Sigmoid colon (tissue), 6 donors: ENCODE measurements at regions not wholly inside any gene's neighbourhood (a gene's known extent, or its start where the extent isn't known, plus 50 kb on each side); places are given as distances from the start of the nearest gene placed in this dataset.

Experiments used
- DNase-seq: peaks from one replicate; pipeline ENCODE4 v3.0.0-alpha.2; 2019
- H3K27ac ChIP-seq, 4 donors: fragments of 200-600 bp; sonication (generic); one replicate each; pipeline ENCODE4 v1.5.1; 2016 to 2019; ENCODE audit warnings: mild to moderate bottlenecking in 1 of 4
- H3K27me3 ChIP-seq, 3 donors: fragments of 200-600 bp; sonication (generic); one replicate each; pipeline ENCODE4 v1.5.1; 2019; ENCODE audit warnings: mild to moderate bottlenecking in 1 of 3
- H3K36me3 ChIP-seq, 4 donors: fragments of 200-600 bp; sonication (generic); one replicate each; pipeline ENCODE4 v1.5.1; 2016 to 2019
- H3K4me1 ChIP-seq, 4 donors: fragments of 200-600 bp; sonication (generic); one replicate each; pipeline ENCODE4 v1.5.1; 2017 to 2019
- H3K4me3 ChIP-seq, 4 donors: fragments of 200-600 bp; sonication (generic); one replicate each; pipeline ENCODE4 v1.5.1; 2017 to 2019; ENCODE audit warnings: mild to moderate bottlenecking in 2 of 4, moderate library complexity in 1 of 4
- H3K9me3 ChIP-seq, 4 donors: fragments of 200-600 bp in 3 of 4; sonication (generic) in 3 of 4; one replicate each; pipeline versions ENCODE4 v1.5.1 to v1.6.1; 2013 to 2019
- CTCF ChIP-seq, 4 experiments: fragments of 450-650 bp in 3 of 4; fragments of 200-600 bp in 1 of 4; IDR thresholded peaks; one replicate each; pipeline ENCODE4 v1.5.1; 2016 to 2019; ENCODE audit warnings: antibody characterized with exemption in 4 of 4, mild to moderate bottlenecking in 3 of 4, moderate library complexity in 2 of 4
- EP300 ChIP-seq, 4 donors: sonication (generic); formaldehyde crosslinking; IDR thresholded peaks; one replicate each; pipeline ENCODE4 v1.6.1; 2017; ENCODE audit warnings: antibody characterized with exemption in 4 of 4
- POLR2A ChIP-seq, 2 donors: fragments of 450-650 bp; IDR thresholded peaks; one replicate each; pipeline ENCODE4 v1.6.1; 2016; ENCODE audit warnings: antibody characterized with exemption in 2 of 2, mild to moderate bottlenecking in 2 of 2, moderate library complexity in 2 of 2
- POLR2AphosphoS5 ChIP-seq, 4 donors: sonication (generic); formaldehyde crosslinking; IDR thresholded peaks; one replicate each; pipeline ENCODE4 v1.6.1; 2017; ENCODE audit warnings: antibody characterized with exemption in 4 of 4
- WGBS, 2 donors: extraction: QIAGEN DNeasy Blood & Tissue Kit; methylation state at CpG; one replicate each; pipeline ENCODE4 v1.1.7; 2013; 5-methylcytosine and 5-hydroxymethylcytosine counted together
- intact Hi-C: fragments of 100-400 bp; cut with DNase I; formaldehyde crosslinking; loops from one replicate; pipeline ENCODE4 v1.15.1; 2023
- donor health status: healthy with polysubstance abuse.
- donor health status: healthy.

- DNase-seq = no peak
- Histone ChIP-seq H3K36me3 (no peaks in the 10 kb centered on the region), H3K27me3 (no peaks in the 10 kb centered on the region), H3K4me3 (no peak overlapping the region), H3K27ac (no peak overlapping the region), H3K4me1 (no peaks in the 10 kb centered on the region), H3K9me3 (no peaks in the 10 kb centered on the region)
- WGBS, 2 donors = 89 to 93% methylated on average over 3 of the region's 3 CpGs
- intact Hi-C loops = no loop called here
- TF ChIP-seq CTCF (IDR thresholded peaks at IDR 0.05) = no peak
- TF ChIP-seq POLR2AphosphoS5 (IDR thresholded peaks at IDR 0.05) = no peak
Measured at GRCh38 chr9:1115370-1115769, 65.2 kb downstream of the DMRT2 start.

GRCh38 chr9:1117439-1117838 is 67.3 kb downstream of the DMRT2 start:
- Histone ChIP-seq H3K27me3 (no peaks in the 10 kb centered on the region), H3K4me1 (no peaks in the 10 kb centered on the region), H3K36me3 (no peaks in the 10 kb centered on the region), H3K27ac (no peak overlapping the region), H3K4me3 (no peak overlapping the region), H3K9me3 (no peaks in the 10 kb centered on the region)
- no peak for DNase-seq
- intact Hi-C loops = no loop called here
- WGBS, 2 donors = 83 to 88% methylated on average over 1 of the region's 1 CpG
- TF ChIP-seq CTCF (IDR thresholded peaks at IDR 0.05) (no peak), POLR2A (IDR thresholded peaks at IDR 0.05) (no peak), EP300 (IDR thresholded peaks at IDR 0.05) (no peak), POLR2AphosphoS5 (IDR thresholded peaks at IDR 0.05) (no peak)

- Histone ChIP-seq H3K27ac (no peak overlapping the region), H3K9me3 (no peaks in the 10 kb centered on the region), H3K36me3 (no peaks in the 10 kb centered on the region), H3K27me3 (no peaks in the 10 kb centered on the region), H3K4me3 (no peak overlapping the region), H3K4me1 (no peaks in the 10 kb centered on the region)
- 59 to 61% methylated on average over 6 of the region's 6 CpGs for WGBS, 2 donors
- intact Hi-C loops = no loop called here
- no peak for DNase-seq
- no peak for TF ChIP-seq CTCF (IDR thresholded peaks at IDR 0.05)
- TF ChIP-seq POLR2A (IDR thresholded peaks at IDR 0.05) = no peak
- TF ChIP-seq EP300 (IDR thresholded peaks at IDR 0.05) = no peak
- TF ChIP-seq POLR2AphosphoS5 (IDR thresholded peaks at IDR 0.05) = no peak
Measured at GRCh38 chr9:1120500-1121165, 70.5 kb downstream of the DMRT2 start.

DNA sequence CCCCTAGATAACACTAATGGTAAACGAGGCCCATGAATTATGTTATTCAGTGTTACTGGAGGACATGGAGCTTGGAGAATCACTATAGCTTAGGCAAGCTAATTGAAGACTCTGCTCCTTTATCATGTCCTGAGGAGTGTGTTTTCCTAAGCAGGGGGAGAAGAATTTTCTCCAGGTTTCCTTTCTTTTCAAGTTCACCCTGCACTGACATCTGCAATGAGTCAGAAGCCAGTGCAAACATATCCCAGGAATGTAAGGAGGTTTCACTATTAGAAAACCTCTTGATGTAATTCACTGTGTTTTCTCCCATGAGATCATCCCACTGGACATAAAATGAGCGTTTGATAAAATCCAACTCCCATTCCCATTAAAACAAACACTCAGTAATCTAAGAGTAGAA is 75.6 kb downstream of the DMRT2 start:
- Histone ChIP-seq H3K4me3 (no peak overlapping the region), H3K27ac (no peak overlapping the region), H3K36me3 (no peaks in the 10 kb centered on the region), H3K27me3 (no peaks in the 10 kb centered on the region), H3K4me1 (no peaks in the 10 kb centered on the region), H3K9me3 (no peaks in the 10 kb centered on the region)
- WGBS, 2 donors = 67 to 74% methylated on average over 2 of the region's 2 CpGs
- TF ChIP-seq POLR2AphosphoS5 (IDR thresholded peaks at IDR 0.05) (no peak), CTCF (IDR thresholded peaks at IDR 0.05) (no peak), EP300 (IDR thresholded peaks at IDR 0.05) (no peak), POLR2A (IDR thresholded peaks at IDR 0.05) (no peak)
- intact Hi-C loops = no loop called here
- DNase-seq = no peak

GRCh38 chr9:1128046-1128445 is 77.9 kb downstream of the DMRT2 start:
- WGBS, 2 donors = 37 to 82% methylated on average over 1 of the region's 1 CpG
- no peak for DNase-seq
- H3K36me3 ChIP-seq = no peaks in the 10 kb centered on the region
- TF ChIP-seq POLR2AphosphoS5 (IDR thresholded peaks at IDR 0.05) (no peak), CTCF (IDR thresholded peaks at IDR 0.05) (no peak), EP300 (IDR thresholded peaks at IDR 0.05) (no peak), POLR2A (IDR thresholded peaks at IDR 0.05) (no peak)
- no peaks in the 10 kb centered on the region for H3K27me3 ChIP-seq
- intact Hi-C loops = no loop called here
- H3K4me1 ChIP-seq = no peaks in the 10 kb centered on the region
- no peak overlapping the region for H3K27ac ChIP-seq
- H3K4me3 ChIP-seq = no peak overlapping the region
- no peaks in the 10 kb centered on the region for H3K9me3 ChIP-seq
